ENCODE measurements at regions not wholly inside any gene's neighbourhood (a gene's known extent, or its start where the extent isn't known, plus 50 kb on each side); places are given as distances from the start of the nearest gene placed in this dataset.

- Histone ChIP-seq H3K4me3 (ENCODE audit: low read length in 2 of 2) (no peak overlapping the region), H3K36me3 (ENCODE audit: control insufficient read depth in 2 of 2, insufficient read depth in 2 of 2, low read length in 1 of 2) (no peaks in the 10 kb centered on the region), H3K27me3 (ENCODE audit: control insufficient read depth in 2 of 2, insufficient read depth in 1 of 2, low read length in 1 of 2) (no peaks in the 10 kb centered on the region), H3K27ac (ENCODE audit: low read depth in 1 of 2, low read length in 1 of 2) (no peak overlapping the region), H3K9me3 (ENCODE audit: control insufficient read depth in 2 of 2, insufficient read depth in 1 of 2, low read length in 1 of 2) (no peaks in the 10 kb centered on the region), H3K4me1 (ENCODE audit: control insufficient read depth in 2 of 2, insufficient read depth in 2 of 2, low read length in 2 of 2) (no peaks in the 10 kb centered on the region)
- 89% methylated on average over 1 of the region's 1 CpG for WGBS
- DNase-seq (ENCODE audit: low read depth in 6 of 9, low spot score in 9 of 9), result no peak
These were observed 173.3 kb upstream of the LINC00305 start for GRCh38 chr18:64322189-64322588.

- WGBS, result 91% methylated on average over 1 of the region's 1 CpG
- H3K27ac ChIP-seq (ENCODE audit: low read depth in 1 of 2, low read length in 1 of 2), result no peak overlapping the region
- H3K27me3 ChIP-seq (ENCODE audit: control insufficient read depth in 2 of 2, insufficient read depth in 1 of 2, low read length in 1 of 2), result no peaks in the 10 kb centered on the region
- H3K9me3 ChIP-seq (ENCODE audit: control insufficient read depth in 2 of 2, insufficient read depth in 1 of 2, low read length in 1 of 2), result no peaks in the 10 kb centered on the region
- H3K4me1 ChIP-seq (ENCODE audit: control insufficient read depth in 2 of 2, insufficient read depth in 2 of 2, low read length in 2 of 2), result no peaks in the 10 kb centered on the region
- no peak for DNase-seq (ENCODE audit: low read depth in 6 of 9, low spot score in 9 of 9)
- H3K4me3 ChIP-seq (ENCODE audit: low read length in 2 of 2), result no peak overlapping the region
- H3K36me3 ChIP-seq (ENCODE audit: control insufficient read depth in 2 of 2, insufficient read depth in 2 of 2, low read length in 1 of 2), result no peaks in the 10 kb centered on the region
These were observed 169.7 kb upstream of the LINC00305 start for GRCh38 chr18:64318547-64318946.

- no peak for DNase-seq (ENCODE audit: low read depth in 6 of 9, low spot score in 9 of 9)
- Histone ChIP-seq H3K4me3 (ENCODE audit: low read length in 2 of 2) (no peak overlapping the region), H3K36me3 (ENCODE audit: control insufficient read depth in 2 of 2, insufficient read depth in 2 of 2, low read length in 1 of 2) (no peaks in the 10 kb centered on the region), H3K27me3 (ENCODE audit: control insufficient read depth in 2 of 2, insufficient read depth in 1 of 2, low read length in 1 of 2) (no peaks in the 10 kb centered on the region), H3K27ac (ENCODE audit: low read depth in 1 of 2, low read length in 1 of 2) (no peak overlapping the region), H3K9me3 (ENCODE audit: control insufficient read depth in 2 of 2, insufficient read depth in 1 of 2, low read length in 1 of 2) (no peaks in the 10 kb centered on the region), H3K4me1 (ENCODE audit: control insufficient read depth in 2 of 2, insufficient read depth in 2 of 2, low read length in 2 of 2) (no peaks in the 10 kb centered on the region)
- WGBS, result 97% methylated on average over 4 of the region's 4 CpGs
These were observed 163.0 kb upstream of the LINC00305 start for GRCh38 chr18:64311859-64312258.

- WGBS, result 95% methylated on average over 6 of the region's 6 CpGs
- Histone ChIP-seq H3K36me3 (ENCODE audit: control insufficient read depth in 2 of 2, insufficient read depth in 2 of 2, low read length in 1 of 2) (no peaks in the 10 kb centered on the region), H3K27ac (ENCODE audit: low read depth in 1 of 2, low read length in 1 of 2) (no peak overlapping the region), H3K4me1 (ENCODE audit: control insufficient read depth in 2 of 2, insufficient read depth in 2 of 2, low read length in 2 of 2) (no peaks in the 10 kb centered on the region), H3K9me3 (ENCODE audit: control insufficient read depth in 2 of 2, insufficient read depth in 1 of 2, low read length in 1 of 2) (no peaks in the 10 kb centered on the region), H3K4me3 (ENCODE audit: low read length in 2 of 2) (no peak overlapping the region), H3K27me3 (ENCODE audit: control insufficient read depth in 2 of 2, insufficient read depth in 1 of 2, low read length in 1 of 2) (no peaks in the 10 kb centered on the region)
- no peak for DNase-seq (ENCODE audit: low read depth in 6 of 9, low spot score in 9 of 9)
These were observed 147.0 kb upstream of the LINC00305 start for GRCh38 chr18:64295839-64296238.

- Histone ChIP-seq H3K4me3 (ENCODE audit: low read length in 2 of 2) (no peak overlapping the region), H3K4me1 (ENCODE audit: control insufficient read depth in 2 of 2, insufficient read depth in 2 of 2, low read length in 2 of 2) (no peaks in the 10 kb centered on the region), H3K27me3 (ENCODE audit: control insufficient read depth in 2 of 2, insufficient read depth in 1 of 2, low read length in 1 of 2) (no peaks in the 10 kb centered on the region), H3K9me3 (ENCODE audit: control insufficient read depth in 2 of 2, insufficient read depth in 1 of 2, low read length in 1 of 2) (no peaks in the 10 kb centered on the region), H3K27ac (ENCODE audit: low read depth in 1 of 2, low read length in 1 of 2) (no peak overlapping the region), H3K36me3 (ENCODE audit: control insufficient read depth in 2 of 2, insufficient read depth in 2 of 2, low read length in 1 of 2) (no peaks in the 10 kb centered on the region)
- WGBS, result 92% methylated on average over 4 of the region's 4 CpGs
- DNase-seq (ENCODE audit: low read depth in 6 of 9, low spot score in 9 of 9), result no peak
These were observed 146.1 kb upstream of the LINC00305 start for GRCh38 chr18:64294967-64295366.

- Histone ChIP-seq H3K27ac (ENCODE audit: low read depth in 1 of 2, low read length in 1 of 2) (no peak overlapping the region), H3K4me1 (ENCODE audit: control insufficient read depth in 2 of 2, insufficient read depth in 2 of 2, low read length in 2 of 2) (no peaks in the 10 kb centered on the region), H3K36me3 (ENCODE audit: control insufficient read depth in 2 of 2, insufficient read depth in 2 of 2, low read length in 1 of 2) (no peaks in the 10 kb centered on the region), H3K9me3 (ENCODE audit: control insufficient read depth in 2 of 2, insufficient read depth in 1 of 2, low read length in 1 of 2) (peaks cover 0 to 3% of the 10 kb centered on the region in 2 donors), H3K27me3 (ENCODE audit: control insufficient read depth in 2 of 2, insufficient read depth in 1 of 2, low read length in 1 of 2) (no peaks in the 10 kb centered on the region), H3K4me3 (ENCODE audit: low read length in 2 of 2) (no peak overlapping the region)
- no peak for DNase-seq (ENCODE audit: low read depth in 6 of 9, low spot score in 9 of 9)
- 92% methylated on average over 2 of the region's 2 CpGs for WGBS
These were observed 139.5 kb upstream of the LINC00305 start for GRCh38 chr18:64288432-64288831.

- 85% methylated on average over 4 of the region's 4 CpGs for WGBS
- H3K9me3 ChIP-seq (ENCODE audit: control insufficient read depth in 2 of 2, insufficient read depth in 1 of 2, low read length in 1 of 2), result peaks cover 0 to 3% of the 10 kb centered on the region in 2 donors
- H3K4me3 ChIP-seq (ENCODE audit: low read length in 2 of 2), result no peak overlapping the region
- no peak for DNase-seq (ENCODE audit: low read depth in 6 of 9, low spot score in 9 of 9)
- no peaks in the 10 kb centered on the region for H3K4me1 ChIP-seq (ENCODE audit: control insufficient read depth in 2 of 2, insufficient read depth in 2 of 2, low read length in 2 of 2)
- H3K27me3 ChIP-seq (ENCODE audit: control insufficient read depth in 2 of 2, insufficient read depth in 1 of 2, low read length in 1 of 2), result no peaks in the 10 kb centered on the region
- H3K36me3 ChIP-seq (ENCODE audit: control insufficient read depth in 2 of 2, insufficient read depth in 2 of 2, low read length in 1 of 2), result no peaks in the 10 kb centered on the region
- no peak overlapping the region for H3K27ac ChIP-seq (ENCODE audit: low read depth in 1 of 2, low read length in 1 of 2)
These were observed 139.0 kb upstream of the LINC00305 start for GRCh38 chr18:64287926-64288325.

GRCh38 chr18:64283059-64283458 is 134.2 kb upstream of the LINC00305 start:
- Histone ChIP-seq H3K4me3 (ENCODE audit: low read length in 2 of 2) (no peak overlapping the region), H3K9me3 (ENCODE audit: control insufficient read depth in 2 of 2, insufficient read depth in 1 of 2, low read length in 1 of 2) (no peaks in the 10 kb centered on the region), H3K36me3 (ENCODE audit: control insufficient read depth in 2 of 2, insufficient read depth in 2 of 2, low read length in 1 of 2) (no peaks in the 10 kb centered on the region), H3K27ac (ENCODE audit: low read depth in 1 of 2, low read length in 1 of 2) (no peak overlapping the region), H3K27me3 (ENCODE audit: control insufficient read depth in 2 of 2, insufficient read depth in 1 of 2, low read length in 1 of 2) (no peaks in the 10 kb centered on the region), H3K4me1 (ENCODE audit: control insufficient read depth in 2 of 2, insufficient read depth in 2 of 2, low read length in 2 of 2) (no peaks in the 10 kb centered on the region)
- no peak for DNase-seq (ENCODE audit: low read depth in 6 of 9, low spot score in 9 of 9)
- 88% methylated on average over 1 of the region's 1 CpG for WGBS

- DNase-seq (ENCODE audit: low read depth in 6 of 9, low spot score in 9 of 9), result no peak
- WGBS, result 97% methylated on average over 5 of the region's 5 CpGs
- no peaks in the 10 kb centered on the region for H3K27me3 ChIP-seq (ENCODE audit: control insufficient read depth in 2 of 2, insufficient read depth in 1 of 2, low read length in 1 of 2)
- no peaks in the 10 kb centered on the region for H3K4me1 ChIP-seq (ENCODE audit: control insufficient read depth in 2 of 2, insufficient read depth in 2 of 2, low read length in 2 of 2)
- H3K9me3 ChIP-seq (ENCODE audit: control insufficient read depth in 2 of 2, insufficient read depth in 1 of 2, low read length in 1 of 2), result no peaks in the 10 kb centered on the region
- H3K4me3 ChIP-seq (ENCODE audit: low read length in 2 of 2), result no peak overlapping the region
- no peak overlapping the region for H3K27ac ChIP-seq (ENCODE audit: low read depth in 1 of 2, low read length in 1 of 2)
- no peaks in the 10 kb centered on the region for H3K36me3 ChIP-seq (ENCODE audit: control insufficient read depth in 2 of 2, insufficient read depth in 2 of 2, low read length in 1 of 2)
These were observed 129.1 kb upstream of the LINC00305 start for GRCh38 chr18:64278026-64278425.
